ENCODE measurements at regions not wholly inside any gene's neighbourhood (a gene's known extent, or its start where the extent isn't known, plus 50 kb on each side); places are given as distances from the start of the nearest gene placed in this dataset.

- TF ChIP-seq POLR2A (IDR thresholded peaks at IDR 0.05; ENCODE audit: low read length) (no peak), GATA1 (IDR thresholded peaks at IDR 0.05; ENCODE audit: low read depth, low read length) (no peak)
Measured at GRCh38 chr4:135007400-135007799, 805.8 kb upstream of the PABPC4L start.
